K562 (cell line): ENCODE measurements at regions not wholly inside any gene's neighbourhood (a gene's known extent, or its start where the extent isn't known, plus 50 kb on each side); places are given as distances from the start of the nearest gene placed in this dataset.

Source experiments
- ATAC-seq: fragments of 200-7000 bp; cut with Tn5 transposase; 3 replicates; pipeline ENCODE4 v1.9.1; 2020; ENCODE audit warnings: moderate library complexity
- BruUV-seq: library from RNA; stranded (reverse); fragments of 400-500 nt; replicated peaks from 2 replicates; lab custom pipeline; 2021; lab: Mats Ljungman, UMichigan
- CTCF ChIA-PET: fragments of 300-600 bp; formaldehyde crosslinking; extraction: SDS; loops from one replicate; lab custom pipeline; 2021; ENCODE audit warnings: low intra/inter-chr PET ratio; lab: Yijun Ruan, JAX
- POLR2A ChIA-PET: fragments of 300-600, 350-650 bp; sonication (Branson Sonifier 250); formaldehyde crosslinking; extraction: SDS; loops from one replicate; lab custom pipeline; 2021; ENCODE audit warnings: antibody characterized with exemption, inconsistent platforms; lab: Yijun Ruan, JAX
- DNase-seq, 4 experiments: peaks; one replicate each; pipeline versions ENCODE4 v3.0.0 to v3.0.0-alpha.2; 2011 to 2018; ENCODE audit warnings: low spot score in 3 of 4, mixed read lengths in 3 of 4; ENCODE audit errors: extremely low read depth in 1 of 4
- FAIRE-seq: peaks from 2 replicates; lab custom pipeline; 2011; peaks lifted over from hg19 to GRCh38; lab: Jason Lieb, UNC
- H2AFZ ChIP-seq: 2 replicates; pipeline ENCODE4 v1.6.0; 2011; ENCODE audit warnings: low read depth, low read length, control low read depth, inconsistent platforms
- H3K27ac ChIP-seq: fragments of 200-600 bp; 3 replicates; pipeline ENCODE4 v1.8.0; 2011; ENCODE audit warnings: low read depth, mild to moderate bottlenecking, control low read depth, inconsistent platforms, low read length, moderate library complexity, mixed read lengths; ENCODE audit errors: extremely low read depth
- H3K27me3 ChIP-seq, 2 experiments: fragments of 300-600 bp in 1 of 2; 2 replicates in 1 of 2; 3 replicates in 1 of 2; pipeline versions ENCODE4 v1.6.0 to v1.8.0; 2011; ENCODE audit warnings: inconsistent platforms in 2 of 2, low read length in 2 of 2, mild to moderate bottlenecking in 1 of 2, mixed read lengths in 1 of 2, moderate library complexity in 1 of 2; ENCODE audit not compliant: control insufficient read depth in 2 of 2, insufficient read depth in 2 of 2
- H3K36me3 ChIP-seq: fragments of 300-600 bp; 3 replicates; pipeline ENCODE4 v1.8.0; 2011; ENCODE audit warnings: mild to moderate bottlenecking, low read length, inconsistent platforms; ENCODE audit not compliant: control insufficient read depth, insufficient read depth
- H3K4me1 ChIP-seq, 2 experiments: fragments of 200-600 bp in 1 of 2; replicated peaks in 1 of 2; 2 replicates in 1 of 2; 3 replicates in 1 of 2; pipeline versions ENCODE4 v1.5.1 to v1.8.0; 2011; ENCODE audit warnings: inconsistent platforms in 2 of 2, low read length in 2 of 2, mild to moderate bottlenecking in 1 of 2, mixed read lengths in 1 of 2, moderate library complexity in 1 of 2; ENCODE audit not compliant: control insufficient read depth in 2 of 2, insufficient read depth in 2 of 2
- H3K4me2 ChIP-seq: 2 replicates; pipeline ENCODE4 v1.6.1; 2011; ENCODE audit warnings: low read length, control low read depth, inconsistent platforms, mixed read lengths; ENCODE audit not compliant: insufficient read depth
- H3K4me3 ChIP-seq: fragments of 200-600 bp; sonication (generic), shearing (Covaris generic); 2 replicates; pipeline ENCODE4 v1.5.1; 2016; ENCODE audit warnings: control low read depth, inconsistent platforms
- H3K79me2 ChIP-seq: fragments of 200-600 bp; 3 replicates; pipeline ENCODE4 v1.8.0; 2011; ENCODE audit warnings: low read length, inconsistent platforms; ENCODE audit not compliant: control insufficient read depth, insufficient read depth
- H3K9ac ChIP-seq, 2 experiments: 2 replicates each; pipeline versions ENCODE4 v1.6.0 to v1.6.1; 2011; ENCODE audit warnings: low read depth in 2 of 2, low read length in 2 of 2, control low read depth in 1 of 2, inconsistent platforms in 1 of 2, mild to moderate bottlenecking in 1 of 2, mixed read lengths in 1 of 2; ENCODE audit not compliant: insufficient read depth in 1 of 2
- H3K9me1 ChIP-seq: one replicate; pipeline ENCODE4 v1.6.0; 2011; ENCODE audit warnings: inconsistent platforms, mild to moderate bottlenecking, low read length, moderate library complexity; ENCODE audit not compliant: control insufficient read depth, insufficient read depth
- H3K9me3 ChIP-seq: replicated peaks from 2 replicates; pipeline ENCODE4 v1.5.1; 2011; ENCODE audit warnings: low read depth, low read length, inconsistent platforms; ENCODE audit not compliant: control insufficient read depth, insufficient read depth
- H4K20me1 ChIP-seq: replicated peaks from 2 replicates; pipeline ENCODE4 v1.6.1; 2011; ENCODE audit warnings: low read length, inconsistent platforms, mixed read lengths; ENCODE audit not compliant: control insufficient read depth, insufficient read depth
- E2F8 ChIP-seq: fragments of 450-650 bp; IDR thresholded peaks from 2 replicates; pipeline ENCODE4 v1.7.1; 2018; ENCODE audit warnings: mild to moderate bottlenecking, low read depth; ENCODE audit not compliant: partially characterized antibody
- HNRNPLL ChIP-seq: fragments of 200-400 bp; formaldehyde crosslinking; IDR thresholded peaks from 2 replicates; pipeline ENCODE4 v1.6.1; 2017; ENCODE audit warnings: low read length, low read depth, mild to moderate bottlenecking; ENCODE audit not compliant: poor library complexity, severe bottlenecking
- IRF2 ChIP-seq: sonication (generic); formaldehyde crosslinking; IDR thresholded peaks from 2 replicates; pipeline ENCODE4 v1.8.1; 2022; ENCODE audit warnings: mild to moderate bottlenecking, missing genetic modification reagents
- NELFE ChIP-seq: IDR thresholded peaks from 2 replicates; pipeline ENCODE4 v1.6.1; 2011; ENCODE audit warnings: mild to moderate bottlenecking; ENCODE audit not compliant: insufficient read depth, insufficient read length
- NR2C2 ChIP-seq, 2 experiments: fragments of 200-800 bp in 1 of 2; sonication (Bioruptor generic) in 1 of 2; sonication (generic) in 1 of 2; formaldehyde crosslinking in 1 of 2; IDR thresholded peaks; 2 replicates each; pipeline versions ENCODE4 v1.6.1 to v1.8.0; 2016 to 2022; ENCODE audit warnings: mild to moderate bottlenecking in 1 of 2, missing compliant biosample characterization in 1 of 2, missing genetic modification characterization in 1 of 2, missing genetic modification reagents in 1 of 2
- RAD51 ChIP-seq: fragments of 450-650 bp; IDR thresholded peaks from 2 replicates; pipeline ENCODE4 v1.7.1; 2016; ENCODE audit warnings: low read depth, mild to moderate bottlenecking, borderline replicate concordance
- SNIP1 ChIP-seq: fragments of 450-650 bp; IDR thresholded peaks from 2 replicates; pipeline ENCODE4 v1.7.1; 2017; ENCODE audit warnings: low read depth, mild to moderate bottlenecking
- TCFL5 ChIP-seq: fragments of 250-450 bp; sonication (Bioruptor Pico); conservative IDR thresholded peaks from 2 replicates; pipeline ENCODE4 v1.6.1; 2021; ENCODE audit warnings: mild to moderate bottlenecking, moderate library complexity, matching md5 sums
- TFAP4 ChIP-seq: sonication (generic); formaldehyde crosslinking; IDR thresholded peaks from 2 replicates; pipeline ENCODE4 v1.8.0; 2022; ENCODE audit warnings: missing genetic modification reagents, mild to moderate bottlenecking, moderate library complexity, borderline replicate concordance
- ZNF12 ChIP-seq: sonication (generic); formaldehyde crosslinking; IDR thresholded peaks from 2 replicates; pipeline ENCODE4 v1.4.0; 2020; ENCODE audit warnings: mild to moderate bottlenecking, missing genetic modification reagents
- ZNF134 ChIP-seq: fragments of 250-450 bp; sonication (Bioruptor Pico); conservative IDR thresholded peaks from 2 replicates; pipeline ENCODE4 v1.4.0; 2020
- ZNF175 ChIP-seq: fragments of 200-800 bp; sonication (Bioruptor generic); IDR thresholded peaks from 2 replicates; pipeline ENCODE4 v1.6.1; 2016; ENCODE audit warnings: low read depth, mild to moderate bottlenecking, missing genetic modification characterization, missing compliant biosample characterization
- ZNF24 ChIP-seq: fragments of 450-650 bp; IDR thresholded peaks from 2 replicates; pipeline ENCODE4 v1.6.1; 2016
- ZNF384 ChIP-seq: IDR thresholded peaks from 2 replicates; pipeline ENCODE4 v1.6.1; 2012; ENCODE audit warnings: low read depth, low read length, improper control_type of control experiment
- ZNF75A ChIP-seq: fragments of 450-650 bp; formaldehyde crosslinking; IDR thresholded peaks from 2 replicates; pipeline ENCODE4 v1.4.0; 2020; ENCODE audit warnings: mild to moderate bottlenecking
- WGBS: fragments of 100-300 bp; shearing (Covaris generic); methylation state at CpG from one replicate; pipeline ENCODE4 v1.1.6; 2016; ENCODE audit warnings: low coverage, mixed read lengths; ENCODE audit not compliant: insufficient coverage; ENCODE audit errors: missing lambda C conversion rate; 5-methylcytosine and 5-hydroxymethylcytosine counted together
- in situ Hi-C: fragments of 300-500 bp; cut with MboI; formaldehyde crosslinking; loops from 4 replicates; pipeline ENCODE4 v1.15.0; 2018; ENCODE audit warnings: inconsistent platforms, mixed read lengths
- intact Hi-C: fragments of 100-400 bp; cut with micrococcal nuclease; formaldehyde crosslinking; loops from 2 replicates; pipeline ENCODE4 v1.14.2; 2022

GRCh38 chr11:110867951-110868350 is 155.7 kb upstream of the ARHGAP20 start:
- CTCF ChIA-PET: no interaction called here
- no peak overlapping the region for H3K9ac ChIP-seq
- H3K4me3 ChIP-seq: no peak overlapping the region
- no peaks in the 10 kb centered on the region for H3K27me3 ChIP-seq
- POLR2A ChIA-PET: interaction anchor here (0.6 kb wide), 1 partner anchor 461 kb away, joined by 4 read pairs; no protein-coding TSS in a partner anchor
- FAIRE-seq: no peak
- no peak for TF ChIP-seq TFAP4 (CRISPR knock-in tag)
- no peak for TF ChIP-seq SNIP1
- no peak for TF ChIP-seq ZNF24
- no peak for TF ChIP-seq ZNF75A (CRISPR knock-in tag)
- TF ChIP-seq ZNF134 (CRISPR knock-in tag): no peak
- no peak for TF ChIP-seq NR2C2 (CRISPR knock-in tag; IDR thresholded peaks at IDR 0.05)
- TF ChIP-seq NR2C2 (tag; IDR thresholded peaks at IDR 0.05): no peak
- no peak for TF ChIP-seq TCFL5
- no peak for TF ChIP-seq E2F8
- TF ChIP-seq ZNF384: no peak
- no peak for TF ChIP-seq ZNF12 (CRISPR knock-in tag)
- TF ChIP-seq HNRNPLL: no peak
- TF ChIP-seq RAD51: no peak
- TF ChIP-seq IRF2: no peak
- TF ChIP-seq NELFE: no peak
- no peak for TF ChIP-seq ZNF175 (CRISPR knock-in tag)
- TF ChIP-seq, all 486 proteins: peak for 0
- Histone ChIP-seq H4K20me1 (no peaks in the 10 kb centered on the region), H3K27ac (no peak overlapping the region), H3K4me1 (no peaks in the 10 kb centered on the region), H3K4me2 (no peak overlapping the region), H3K9me3 (no peaks in the 10 kb centered on the region), H3K9me1 (no peaks in the 10 kb centered on the region), H2AFZ (no peak overlapping the region), H3K36me3 (no peaks in the 10 kb centered on the region), H3K79me2 (no peaks in the 10 kb centered on the region)
- in situ Hi-C loops (no loop called here), intact Hi-C loops (no loop called here)
- ATAC-seq (no peak), DNase-seq (no peak)
- BruUV-seq: no TSS peak
- 0% methylated on average over 4 of the region's 4 CpGs for WGBS
